Activated CD4-positive, alpha-beta memory T cell treated with anti-CD3 and anti-CD28 coated beads, Interleukin-2, amount 10 ng/mL, durations not matched to agents 7 days and 5 days (primary cell): ENCODE measurements at regions not wholly inside any gene's neighbourhood (a gene's known extent, or its start where the extent isn't known, plus 50 kb on each side); places are given as distances from the start of the nearest gene placed in this dataset.

Experiments
- CTCF ChIA-PET: fragments of 350-600 bp; sonication (Branson Sonifier 250); formaldehyde crosslinking; loops from one replicate; lab custom pipeline; 2021; ENCODE audit warnings: antibody characterized with exemption, inconsistent platforms; lab: Charles Lee
- POLR2A ChIA-PET: fragments of 350-600 bp; sonication (Branson Sonifier 250); formaldehyde crosslinking; loops from one replicate; lab custom pipeline; 2021; ENCODE audit warnings: antibody characterized with exemption; lab: Charles Lee
- DNase-seq: peaks from one replicate; pipeline ENCODE4 v3.0.0-alpha.2; 2020
- H3K27ac Mint-ChIP-seq: one replicate; pipeline ENCODE4 v1.8.0; 2021; ENCODE audit warnings: mild to moderate bottlenecking, mixed read lengths
- H3K27me3 Mint-ChIP-seq: one replicate; pipeline ENCODE4 v1.8.0; 2021; ENCODE audit warnings: mixed read lengths
- H3K36me3 Mint-ChIP-seq: one replicate; pipeline ENCODE4 v1.8.0; 2021; ENCODE audit warnings: low read depth, mixed read lengths
- H3K4me1 Mint-ChIP-seq: one replicate; pipeline ENCODE4 v1.8.0; 2021; ENCODE audit warnings: mixed read lengths
- H3K4me3 Mint-ChIP-seq: one replicate; pipeline ENCODE4 v1.8.0; 2021; ENCODE audit warnings: mild to moderate bottlenecking, mixed read lengths
- H3K9me3 Mint-ChIP-seq: one replicate; pipeline ENCODE4 v1.8.0; 2021; ENCODE audit warnings: mixed read lengths

DNA sequence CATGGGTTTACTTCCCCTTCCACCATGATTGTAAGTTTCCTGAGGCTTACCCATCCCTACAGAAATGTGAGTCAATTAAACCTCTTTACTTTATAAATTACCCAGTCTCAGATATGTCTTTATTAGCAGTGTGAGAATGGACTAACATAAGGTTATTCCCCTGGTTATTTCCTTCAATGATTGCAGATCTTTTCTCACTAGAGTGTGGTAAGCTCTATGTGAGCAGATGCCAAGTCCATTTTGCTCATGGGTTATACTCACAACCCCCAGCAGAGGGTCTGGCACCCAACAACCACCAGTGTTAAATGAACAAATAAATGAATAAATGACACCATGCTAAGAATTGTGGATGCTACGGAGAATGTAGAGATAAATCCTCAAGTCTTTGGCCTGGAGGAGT, 472.8 kb downstream of the LIG4 start:
- DNase-seq: no peak
- Mint-ChIP-seq H3K4me3 (no peak overlapping the region), H3K4me1 (no peaks in the 10 kb centered on the region), H3K9me3 (peaks cover 4% of the 10 kb centered on the region), H3K27ac (no peak overlapping the region), H3K27me3 (no peaks in the 10 kb centered on the region), H3K36me3 (no peaks in the 10 kb centered on the region)
- POLR2A ChIA-PET: no interaction called here
- CTCF ChIA-PET: no interaction called here

DNA sequence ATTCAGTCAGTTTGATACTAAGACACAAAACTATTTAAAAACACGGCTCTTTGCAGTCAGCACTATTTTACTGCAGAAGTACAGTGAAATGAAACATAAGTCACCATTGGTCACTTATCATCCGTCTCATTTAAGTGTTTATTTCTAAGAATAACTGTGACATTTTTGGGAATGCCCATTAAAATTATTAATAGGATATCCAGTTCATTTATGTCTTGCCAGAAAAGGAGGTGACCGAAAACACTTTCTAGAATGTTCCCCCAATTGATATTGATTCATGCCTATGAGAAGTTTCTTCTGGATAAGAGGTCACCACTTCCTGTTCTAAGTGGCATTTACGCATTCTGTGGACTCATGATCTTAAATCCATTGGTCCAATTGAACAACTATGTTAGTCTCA, 477.3 kb downstream of the LIG4 start:
- DNase-seq: no peak
- no peak overlapping the region for H3K4me3 Mint-ChIP-seq
- H3K4me1 Mint-ChIP-seq: no peaks in the 10 kb centered on the region
- no peak overlapping the region for H3K27ac Mint-ChIP-seq
- ChIA-PET POLR2A (no interaction called here), CTCF (no interaction called here)
- H3K36me3 Mint-ChIP-seq: no peaks in the 10 kb centered on the region
- peaks cover 6% of the 10 kb centered on the region for H3K9me3 Mint-ChIP-seq
- no peaks in the 10 kb centered on the region for H3K27me3 Mint-ChIP-seq

GRCh38 chr13:107736731-107737130, 478.6 kb downstream of the LIG4 start:
- no peaks in the 10 kb centered on the region for H3K4me1 Mint-ChIP-seq
- no peak overlapping the region for H3K27ac Mint-ChIP-seq
- CTCF ChIA-PET: no interaction called here
- DNase-seq: no peak
- H3K4me3 Mint-ChIP-seq: no peak overlapping the region
- H3K27me3 Mint-ChIP-seq: no peaks in the 10 kb centered on the region
- H3K9me3 Mint-ChIP-seq: peaks cover 6% of the 10 kb centered on the region
- POLR2A ChIA-PET: no interaction called here
- no peaks in the 10 kb centered on the region for H3K36me3 Mint-ChIP-seq

GRCh38 chr13:107736170-107736569, 479.2 kb downstream of the LIG4 start:
- POLR2A ChIA-PET: no interaction called here

DNA sequence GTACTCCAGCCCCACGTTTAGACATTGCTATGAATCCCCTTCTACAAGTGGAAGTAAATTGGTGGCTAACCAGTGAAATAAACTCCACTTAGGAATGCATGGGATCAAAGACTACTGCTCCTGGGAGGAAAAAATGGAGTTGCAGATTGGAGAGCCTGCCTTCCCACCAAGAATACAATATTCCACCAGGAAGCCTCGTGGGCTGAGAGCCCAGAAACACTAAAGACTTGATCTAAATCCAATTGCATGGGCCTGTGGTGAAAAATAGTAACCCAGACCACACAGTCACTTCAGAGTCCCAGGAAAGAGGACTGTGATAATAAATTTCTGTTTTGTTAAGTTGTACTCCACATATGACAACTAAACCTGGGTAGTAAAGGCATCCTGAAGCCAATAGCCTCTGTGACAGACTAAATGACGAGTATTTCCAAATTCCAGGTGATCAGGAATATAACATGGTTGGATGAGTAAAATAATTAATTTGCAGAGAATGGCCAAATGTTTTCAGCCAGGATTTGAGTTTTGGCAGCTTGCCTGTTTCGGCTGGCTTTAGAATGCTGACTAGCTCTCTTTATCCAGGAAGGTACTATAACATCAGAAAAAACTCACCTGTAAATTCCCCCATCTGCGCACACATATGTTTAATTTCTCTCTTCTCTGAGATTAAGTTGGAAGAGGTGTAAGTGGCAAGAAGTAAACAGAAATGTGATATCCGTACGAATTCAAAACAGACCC, 480.3 kb downstream of the LIG4 start:
- Mint-ChIP-seq H3K9me3 (peaks cover 6% of the 10 kb centered on the region), H3K27me3 (no peaks in the 10 kb centered on the region), H3K4me1 (no peaks in the 10 kb centered on the region), H3K4me3 (no peak overlapping the region), H3K27ac (no peak overlapping the region), H3K36me3 (no peaks in the 10 kb centered on the region)
- CTCF ChIA-PET: no interaction called here
- DNase-seq: no peak
- POLR2A ChIA-PET: no interaction called here

More at GRCh38 chr13:107736170-107736569, 479.2 kb downstream of the LIG4 start:
- Mint-ChIP-seq H3K4me3 (no peak overlapping the region), H3K9me3 (peaks cover 6% of the 10 kb centered on the region), H3K36me3 (no peaks in the 10 kb centered on the region), H3K27ac (no peak overlapping the region), H3K4me1 (no peaks in the 10 kb centered on the region), H3K27me3 (no peaks in the 10 kb centered on the region)
- DNase-seq: no peak
- CTCF ChIA-PET: no interaction called here

DNA sequence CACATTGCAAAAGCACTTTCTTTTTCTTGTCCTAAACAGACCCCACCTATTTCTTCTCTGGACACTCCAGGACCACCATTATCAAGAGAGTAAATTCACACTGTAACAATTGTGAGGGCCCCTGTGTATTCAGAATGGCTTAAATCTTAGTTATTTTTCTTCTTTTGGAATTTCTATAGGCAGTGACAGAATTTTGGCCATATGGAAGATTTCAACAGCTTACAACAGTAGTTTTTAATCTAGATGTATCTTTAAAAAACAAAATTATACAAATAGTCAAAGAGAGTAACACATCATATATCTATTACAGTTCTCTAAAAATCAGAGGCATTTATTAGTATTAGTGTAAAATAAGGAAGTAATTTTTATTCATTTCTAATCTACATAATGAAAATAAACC, 482.1 kb downstream of the LIG4 start:
- H3K4me3 Mint-ChIP-seq: no peak overlapping the region
- no peaks in the 10 kb centered on the region for H3K27me3 Mint-ChIP-seq
- no peaks in the 10 kb centered on the region for H3K4me1 Mint-ChIP-seq
- H3K9me3 Mint-ChIP-seq: peaks cover 4% of the 10 kb centered on the region
- H3K36me3 Mint-ChIP-seq: no peaks in the 10 kb centered on the region
- CTCF ChIA-PET: no interaction called here
- POLR2A ChIA-PET: no interaction called here
- DNase-seq: no peak
- no peak overlapping the region for H3K27ac Mint-ChIP-seq

DNA sequence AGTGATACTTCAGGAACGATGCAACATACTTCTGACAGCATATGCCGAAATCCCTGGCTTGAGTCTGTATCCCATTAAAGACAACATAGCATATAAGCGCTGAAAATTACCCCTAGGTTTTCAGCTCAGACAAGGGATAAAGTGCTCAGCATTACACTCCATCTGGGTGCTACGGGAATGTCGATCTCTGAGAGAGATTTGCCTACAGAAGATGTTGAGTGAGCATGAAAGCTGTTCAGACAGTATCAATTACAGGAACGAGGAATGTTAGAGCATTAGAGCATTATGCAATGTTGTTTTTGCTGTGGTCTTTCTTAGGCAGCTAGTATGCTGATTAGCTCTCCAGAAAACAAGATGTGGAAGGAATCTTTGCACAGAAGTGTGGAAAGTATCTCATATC, 484.5 kb downstream of the LIG4 start:
- Mint-ChIP-seq H3K9me3 (peaks cover 3% of the 10 kb centered on the region), H3K36me3 (no peaks in the 10 kb centered on the region), H3K27ac (no peak overlapping the region), H3K27me3 (no peaks in the 10 kb centered on the region), H3K4me3 (no peak overlapping the region), H3K4me1 (no peaks in the 10 kb centered on the region)
- CTCF ChIA-PET: no interaction called here
- POLR2A ChIA-PET: no interaction called here
- no peak for DNase-seq

GRCh38 chr13:107721125-107721869, 494.0 kb downstream of the LIG4 start:
- H3K36me3 Mint-ChIP-seq: no peaks in the 10 kb centered on the region
- CTCF ChIA-PET: no interaction called here
- no peaks in the 10 kb centered on the region for H3K27me3 Mint-ChIP-seq
- no peak for DNase-seq
- H3K4me3 Mint-ChIP-seq: no peak overlapping the region
- no peak overlapping the region for H3K27ac Mint-ChIP-seq
- POLR2A ChIA-PET: no interaction called here
- no peaks in the 10 kb centered on the region for H3K4me1 Mint-ChIP-seq
- peaks cover 21% of the 10 kb centered on the region for H3K9me3 Mint-ChIP-seq

DNA sequence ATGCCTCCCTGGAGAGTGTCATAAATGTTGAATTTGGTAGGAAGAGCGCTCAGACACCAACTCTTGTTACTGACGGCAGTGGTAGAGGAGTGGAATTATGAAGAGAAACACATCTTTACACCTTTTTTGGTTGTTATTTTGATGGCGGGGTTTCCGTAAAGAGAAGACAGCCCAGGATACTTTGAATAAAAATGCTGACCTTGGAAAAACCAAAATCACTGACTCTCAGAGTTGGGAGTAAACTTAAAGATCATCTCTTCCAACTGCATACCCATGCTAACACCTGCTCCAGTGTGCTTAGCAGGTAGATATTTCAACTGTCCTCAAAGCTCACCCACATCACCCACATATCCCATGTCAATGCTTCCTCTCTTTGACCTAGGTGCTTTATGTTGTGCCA, 498.6 kb downstream of the LIG4 start:
- H3K27ac Mint-ChIP-seq: no peak overlapping the region
- ChIA-PET POLR2A (no interaction called here), CTCF (no interaction called here)
- no peaks in the 10 kb centered on the region for H3K27me3 Mint-ChIP-seq
- H3K4me3 Mint-ChIP-seq: no peak overlapping the region
- peaks cover 22% of the 10 kb centered on the region for H3K9me3 Mint-ChIP-seq
- H3K36me3 Mint-ChIP-seq: no peaks in the 10 kb centered on the region
- no peaks in the 10 kb centered on the region for H3K4me1 Mint-ChIP-seq
- no peak for DNase-seq

DNA sequence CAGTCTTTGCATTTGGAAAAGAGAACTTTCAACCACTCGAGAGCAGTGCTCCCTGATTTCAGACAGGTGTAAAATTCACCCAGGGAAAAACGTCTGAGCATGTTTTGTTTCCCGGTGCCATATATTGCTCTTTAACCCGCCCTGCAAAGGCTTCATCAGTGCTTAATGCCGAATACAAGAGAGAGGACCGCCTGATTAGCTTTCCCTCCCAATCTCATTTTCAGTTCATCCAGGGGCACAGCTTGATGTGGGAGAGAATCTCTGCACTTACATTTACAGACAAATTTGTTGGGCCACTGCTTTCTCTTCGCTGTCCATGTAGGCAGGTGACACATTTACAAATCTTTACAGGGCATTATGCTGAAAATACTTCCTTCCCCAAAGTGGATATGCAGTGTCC, 499.1 kb downstream of the LIG4 start:
- H3K9me3 Mint-ChIP-seq: peaks cover 22% of the 10 kb centered on the region
- POLR2A ChIA-PET: no interaction called here
- no peak overlapping the region for H3K27ac Mint-ChIP-seq
- no peaks in the 10 kb centered on the region for H3K36me3 Mint-ChIP-seq
- H3K4me1 Mint-ChIP-seq: no peaks in the 10 kb centered on the region
- no peak overlapping the region for H3K4me3 Mint-ChIP-seq
- DNase-seq: no peak
- H3K27me3 Mint-ChIP-seq: no peaks in the 10 kb centered on the region
- CTCF ChIA-PET: no interaction called here

DNA sequence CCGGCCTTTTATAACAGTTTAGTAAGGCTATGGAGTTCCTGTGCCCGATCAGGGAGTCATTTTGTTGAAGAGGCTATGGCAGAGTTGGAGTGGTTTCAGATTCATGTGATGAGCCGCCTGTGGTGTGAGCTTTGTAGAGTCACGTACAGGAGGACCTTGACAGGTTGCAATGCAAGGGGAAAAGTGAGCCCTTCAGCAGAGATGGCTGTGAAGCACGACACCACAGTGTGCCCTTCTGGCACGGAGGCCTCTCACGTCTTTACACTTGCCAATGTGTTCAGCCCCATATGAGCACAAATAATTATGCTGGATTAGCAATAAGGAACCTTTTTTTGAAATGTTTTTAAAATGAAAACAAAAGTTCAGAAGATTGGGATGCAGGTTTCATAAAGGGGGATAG, 499.8 kb downstream of the LIG4 start:
- Mint-ChIP-seq H3K36me3 (no peaks in the 10 kb centered on the region), H3K4me1 (no peaks in the 10 kb centered on the region), H3K27ac (no peak overlapping the region), H3K27me3 (no peaks in the 10 kb centered on the region), H3K4me3 (no peak overlapping the region), H3K9me3 (peaks cover 19% of the 10 kb centered on the region)
- ChIA-PET CTCF (no interaction called here), POLR2A (no interaction called here)
- DNase-seq: no peak

DNA sequence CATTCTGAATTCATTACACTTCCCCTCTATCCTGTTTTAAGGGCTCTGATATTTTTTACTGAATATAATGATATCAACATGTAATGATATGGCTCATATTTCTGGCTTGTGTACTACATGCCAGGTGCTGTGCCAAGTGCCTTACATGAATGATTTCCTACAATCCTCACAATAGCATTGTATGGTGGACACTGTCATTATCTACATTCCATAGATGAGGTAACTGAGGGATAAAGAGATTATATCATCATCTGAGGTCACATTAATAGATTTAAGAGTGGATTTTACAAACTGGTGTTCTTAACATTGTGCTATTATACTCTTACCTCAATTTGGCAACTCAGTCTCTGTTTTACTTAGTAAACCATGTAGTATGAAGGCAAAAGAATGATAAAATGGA, 502.0 kb downstream of the LIG4 start:
- POLR2A ChIA-PET: no interaction called here
- CTCF ChIA-PET: no interaction called here
- Mint-ChIP-seq H3K27ac (no peak overlapping the region), H3K4me1 (no peaks in the 10 kb centered on the region), H3K9me3 (peaks cover 9% of the 10 kb centered on the region), H3K27me3 (no peaks in the 10 kb centered on the region), H3K36me3 (no peaks in the 10 kb centered on the region), H3K4me3 (no peak overlapping the region)
- DNase-seq: no peak

GRCh38 chr13:107712145-107712860, 503.0 kb downstream of the LIG4 start:
- no peaks in the 10 kb centered on the region for H3K27me3 Mint-ChIP-seq
- peaks cover 8% of the 10 kb centered on the region for H3K9me3 Mint-ChIP-seq
- no peaks in the 10 kb centered on the region for H3K4me1 Mint-ChIP-seq
- no peak overlapping the region for H3K27ac Mint-ChIP-seq
- ChIA-PET POLR2A (no interaction called here), CTCF (no interaction called here)
- H3K36me3 Mint-ChIP-seq: no peaks in the 10 kb centered on the region
- H3K4me3 Mint-ChIP-seq: no peak overlapping the region
- no peak for DNase-seq
